CD14-positive monocyte (primary cell): ENCODE measurements at regions not wholly inside any gene's neighbourhood (a gene's known extent, or its start where the extent isn't known, plus 50 kb on each side); places are given as distances from the start of the nearest gene placed in this dataset.

Source experiments
- DNase-seq, 3 donors: peaks; one replicate each; pipeline ENCODE4 v3.0.0-alpha.2; 2011 to 2022
- H2AFZ ChIP-seq: 2 replicates; pipeline ENCODE4 v1.6.0; 2012; ENCODE audit warnings: mild to moderate bottlenecking, low read depth, low read length, inconsistent platforms; ENCODE audit not compliant: insufficient read depth, poor library complexity, severe bottlenecking
- H3K27ac ChIP-seq, 2 donors: 1 replicate in 1 of 2; 2 replicates in 1 of 2; pipeline ENCODE4 v1.5.1; 2012 to 2013; ENCODE audit warnings: low read length in 2 of 2, control low read depth in 1 of 2, inconsistent platforms in 1 of 2, low read depth in 1 of 2, mild to moderate bottlenecking in 1 of 2
- H3K27me3 ChIP-seq, 2 donors: one replicate each; pipeline versions ENCODE4 v1.6.0 to v1.6.1; 2011 to 2013; ENCODE audit warnings: low read length in 2 of 2; ENCODE audit not compliant: control insufficient read depth in 2 of 2, insufficient read depth in 2 of 2
- H3K36me3 ChIP-seq, 2 donors: replicated peaks in 1 of 2; 1 replicate in 1 of 2; 2 replicates in 1 of 2; pipeline versions ENCODE4 v1.5.1 to v1.6.1; 2012 to 2013; ENCODE audit warnings: low read length in 2 of 2, control low read depth in 1 of 2, inconsistent platforms in 1 of 2, mild to moderate bottlenecking in 1 of 2; ENCODE audit not compliant: insufficient read depth in 2 of 2, control insufficient read depth in 1 of 2
- H3K4me1 ChIP-seq, 2 donors: 1 replicate in 1 of 2; 2 replicates in 1 of 2; pipeline versions ENCODE4 v1.5.1 to v1.6.1; 2012 to 2013; ENCODE audit warnings: low read length in 2 of 2, control low read depth in 1 of 2, inconsistent platforms in 1 of 2, mild to moderate bottlenecking in 1 of 2, moderate library complexity in 1 of 2; ENCODE audit not compliant: insufficient read depth in 2 of 2, control insufficient read depth in 1 of 2
- H3K4me2 ChIP-seq: replicated peaks from 2 replicates; pipeline ENCODE3; 2012; ENCODE audit warnings: low read length, moderate library complexity, mild to moderate bottlenecking; ENCODE audit not compliant: poor library complexity, severe bottlenecking; ENCODE audit errors: extremely low read depth
- H3K4me3 ChIP-seq, 3 experiments: fragments of 200-600 bp in 1 of 3; sonication (generic) in 1 of 3; replicated peaks in 1 of 3; 1 replicate in 2 of 3; 2 replicates in 1 of 3; pipeline ENCODE4 v1.5.1; 2011 to 2013; ENCODE audit warnings: low read length in 3 of 3, mild to moderate bottlenecking in 3 of 3, control low read depth in 2 of 3, low read depth in 2 of 3, inconsistent platforms in 1 of 3, moderate library complexity in 1 of 3
- H3K79me2 ChIP-seq: 2 replicates; pipeline ENCODE4 v1.6.0; 2012; ENCODE audit warnings: mild to moderate bottlenecking, control low read depth, inconsistent platforms, low read length, moderate library complexity; ENCODE audit not compliant: insufficient read depth
- H3K9ac ChIP-seq: 2 replicates; pipeline ENCODE4 v1.6.0; 2017; ENCODE audit warnings: low read length, mild to moderate bottlenecking; ENCODE audit not compliant: insufficient read depth, poor library complexity, severe bottlenecking
- H3K9me3 ChIP-seq, 2 donors: replicated peaks in 1 of 2; 1 replicate in 1 of 2; 2 replicates in 1 of 2; pipeline versions ENCODE4 v1.5.1 to v1.6.1; 2012 to 2013; ENCODE audit warnings: low read length in 2 of 2, control low read depth in 1 of 2; ENCODE audit not compliant: control insufficient read depth in 1 of 2, insufficient read depth in 1 of 2
- H4K20me1 ChIP-seq: 2 replicates; pipeline ENCODE4 v1.6.0; 2012; ENCODE audit warnings: mild to moderate bottlenecking, low read length, control low read depth, moderate library complexity; ENCODE audit not compliant: insufficient read depth
- H3K27ac Mint-ChIP-seq, 7 donors: one replicate each; pipeline ENCODE4 v1.8.0; 2020; ENCODE audit warnings: mild to moderate bottlenecking in 7 of 7, mixed read lengths in 7 of 7, moderate library complexity in 6 of 7, inconsistent platforms in 2 of 7
- H3K27me3 Mint-ChIP-seq, 3 donors: one replicate each; pipeline ENCODE4 v1.8.0; 2021 to 2022; ENCODE audit warnings: low read depth in 3 of 3, mild to moderate bottlenecking in 3 of 3, mixed read lengths in 3 of 3, moderate library complexity in 3 of 3, inconsistent platforms in 1 of 3
- H3K36me3 Mint-ChIP-seq, 2 donors: one replicate each; pipeline ENCODE4 v1.8.0; 2020; ENCODE audit warnings: mixed read lengths in 2 of 2, inconsistent platforms in 1 of 2, mild to moderate bottlenecking in 1 of 2
- H3K4me1 Mint-ChIP-seq: one replicate; pipeline ENCODE4 v1.8.0; 2020; ENCODE audit warnings: mild to moderate bottlenecking, mixed read lengths
- H3K4me3 Mint-ChIP-seq, 2 donors: one replicate each; pipeline ENCODE4 v1.8.0; 2020; ENCODE audit warnings: mild to moderate bottlenecking in 2 of 2, mixed read lengths in 2 of 2, moderate library complexity in 1 of 2
- H3K9me3 Mint-ChIP-seq, 7 donors: one replicate each; pipeline ENCODE4 v1.8.0; 2020 to 2022; ENCODE audit warnings: mixed read lengths in 7 of 7, mild to moderate bottlenecking in 6 of 7, moderate library complexity in 6 of 7, inconsistent platforms in 2 of 7
- WGBS: methylation state at CpG from one replicate; pipeline ENCODE4 v1.1.5; 2013; ENCODE audit warnings: missing lambda C conversion rate; ENCODE audit not compliant: insufficient coverage; 5-methylcytosine and 5-hydroxymethylcytosine counted together
- intact Hi-C, 2 donors: fragments of 100-400 bp; cut with micrococcal nuclease; formaldehyde crosslinking; loops; one replicate each; pipeline versions ENCODE4 v1.15.0 to v1.15.1; 2023
- TF ChIP-seq, protein P1 (sequence below): fragments of 200-600 bp; IDR thresholded peaks from one replicate; pipeline ENCODE4 v1.8.0; 2022; ENCODE audit warnings: antibody characterized with exemption, mild to moderate bottlenecking

DNA sequence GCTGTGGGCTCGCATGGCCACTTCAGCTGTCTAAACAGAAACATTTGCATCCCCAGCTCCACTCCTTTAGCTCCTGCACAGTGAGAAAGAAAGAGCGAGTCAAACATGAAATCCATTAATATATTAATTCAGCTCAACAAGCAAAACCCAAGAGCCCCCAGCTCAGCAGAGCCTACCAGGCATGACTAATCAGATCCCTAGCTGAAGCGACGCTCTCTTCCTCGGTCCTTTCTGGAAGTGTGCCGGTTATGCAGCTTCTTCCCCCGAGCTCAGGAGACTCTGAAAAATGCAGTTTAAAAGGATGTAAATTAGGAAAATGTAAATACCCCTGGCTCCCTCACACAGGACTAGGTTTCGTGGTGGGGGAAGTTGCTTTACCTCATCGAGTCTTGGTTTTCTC, 221.5 kb downstream of the ANKRD30B start:
- Mint-ChIP-seq H3K27me3 (peaks cover 1 to 2% (median 2%) of the 10 kb centered on the region in 3 donors), H3K4me1 (no peaks in the 10 kb centered on the region), H3K36me3 (no peaks in the 10 kb centered on the region), H3K27ac (no peak overlapping the region), H3K4me3 (no peak overlapping the region), H3K9me3 (peaks cover 3 to 19% (median 7%) of the 10 kb centered on the region in 7 donors)
- no peak overlapping the region for H2AFZ ChIP-seq
- H3K9ac ChIP-seq: no peak overlapping the region
- intact Hi-C loops: no loop called here
- DNase-seq: no peak
- H3K4me1 ChIP-seq: no peaks in the 10 kb centered on the region
- WGBS: 70% methylated on average over 2 of the region's 9 CpGs
- no peaks in the 10 kb centered on the region for H3K27me3 ChIP-seq
- no peak overlapping the region for H3K4me2 ChIP-seq
- no peaks in the 10 kb centered on the region for H3K36me3 ChIP-seq
- no peaks in the 10 kb centered on the region for H4K20me1 ChIP-seq
- H3K4me3 ChIP-seq: no peak overlapping the region
- TF ChIP-seq, protein P1, sequence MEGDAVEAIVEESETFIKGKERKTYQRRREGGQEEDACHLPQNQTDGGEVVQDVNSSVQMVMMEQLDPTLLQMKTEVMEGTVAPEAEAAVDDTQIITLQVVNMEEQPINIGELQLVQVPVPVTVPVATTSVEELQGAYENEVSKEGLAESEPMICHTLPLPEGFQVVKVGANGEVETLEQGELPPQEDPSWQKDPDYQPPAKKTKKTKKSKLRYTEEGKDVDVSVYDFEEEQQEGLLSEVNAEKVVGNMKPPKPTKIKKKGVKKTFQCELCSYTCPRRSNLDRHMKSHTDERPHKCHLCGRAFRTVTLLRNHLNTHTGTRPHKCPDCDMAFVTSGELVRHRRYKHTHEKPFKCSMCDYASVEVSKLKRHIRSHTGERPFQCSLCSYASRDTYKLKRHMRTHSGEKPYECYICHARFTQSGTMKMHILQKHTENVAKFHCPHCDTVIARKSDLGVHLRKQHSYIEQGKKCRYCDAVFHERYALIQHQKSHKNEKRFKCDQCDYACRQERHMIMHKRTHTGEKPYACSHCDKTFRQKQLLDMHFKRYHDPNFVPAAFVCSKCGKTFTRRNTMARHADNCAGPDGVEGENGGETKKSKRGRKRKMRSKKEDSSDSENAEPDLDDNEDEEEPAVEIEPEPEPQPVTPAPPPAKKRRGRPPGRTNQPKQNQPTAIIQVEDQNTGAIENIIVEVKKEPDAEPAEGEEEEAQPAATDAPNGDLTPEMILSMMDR: no peak
- H3K9me3 ChIP-seq: peaks cover 0 to 9% of the 10 kb centered on the region in 2 donors
- no peaks in the 10 kb centered on the region for H3K79me2 ChIP-seq
- H3K27ac ChIP-seq: no peak overlapping the region

DNA sequence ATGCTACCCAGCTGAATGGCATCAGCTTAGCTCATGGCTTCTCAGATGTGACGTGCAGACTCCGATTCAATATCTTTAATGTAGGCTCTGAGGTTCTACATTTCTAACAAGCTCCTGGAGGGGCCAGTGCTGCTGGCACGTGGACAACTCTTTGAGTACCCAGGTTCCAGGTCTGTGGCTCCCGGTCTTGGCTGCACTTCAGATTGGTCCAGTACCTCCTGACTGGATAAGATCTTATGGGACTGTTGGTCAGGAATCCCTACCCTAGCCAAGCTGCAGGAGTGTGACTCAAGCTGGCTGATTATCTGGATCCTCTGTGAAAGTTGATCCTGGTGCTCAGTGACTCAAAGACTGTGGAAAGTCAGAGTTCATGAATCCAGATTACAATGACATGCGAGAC, 222.1 kb downstream of the ANKRD30B start:
- Histone ChIP-seq H3K27me3 (no peaks in the 10 kb centered on the region), H3K79me2 (no peaks in the 10 kb centered on the region), H3K4me1 (no peaks in the 10 kb centered on the region), H2AFZ (no peak overlapping the region), H3K4me3 (no peak overlapping the region), H4K20me1 (no peaks in the 10 kb centered on the region), H3K36me3 (no peaks in the 10 kb centered on the region), H3K27ac (no peak overlapping the region), H3K9me3 (peaks cover 3 to 9% of the 10 kb centered on the region in 2 donors), H3K4me2 (no peak overlapping the region), H3K9ac (no peak overlapping the region)
- Mint-ChIP-seq H3K27me3 (peaks cover 1 to 2% (median 2%) of the 10 kb centered on the region in 3 donors), H3K27ac (no peak overlapping the region), H3K36me3 (no peaks in the 10 kb centered on the region), H3K4me1 (no peaks in the 10 kb centered on the region), H3K4me3 (no peak overlapping the region), H3K9me3 (peaks cover under 1 to 19% (median 8%) of the 10 kb centered on the region in 7 donors)
- intact Hi-C loops: no loop called here
- 87% methylated on average over 4 of the region's 5 CpGs for WGBS
- TF ChIP-seq, protein P1: no peak
- no peak for DNase-seq
